Tibial nerve (tissue), 3 donors: ENCODE measurements at regions not wholly inside any gene's neighbourhood (a gene's known extent, or its start where the extent isn't known, plus 50 kb on each side); places are given as distances from the start of the nearest gene placed in this dataset.

Experiments
- POLR2A ChIP-seq, 2 donors: fragments of 450-650 bp; IDR thresholded peaks; one replicate each; pipeline ENCODE4 v1.6.1; 2017; ENCODE audit warnings: antibody characterized with exemption in 2 of 2, mild to moderate bottlenecking in 2 of 2, moderate library complexity in 2 of 2
- TF ChIP-seq, protein P1 (sequence below), 5 experiments: fragments of 200-600 bp in 3 of 5; fragments of 450-650 bp in 2 of 5; sonication (generic) in 3 of 5; IDR thresholded peaks; one replicate each; pipeline ENCODE4 v1.5.1; 2016 to 2019; ENCODE audit warnings: antibody characterized with exemption in 5 of 5, mild to moderate bottlenecking in 3 of 5, moderate library complexity in 2 of 5

DNA sequence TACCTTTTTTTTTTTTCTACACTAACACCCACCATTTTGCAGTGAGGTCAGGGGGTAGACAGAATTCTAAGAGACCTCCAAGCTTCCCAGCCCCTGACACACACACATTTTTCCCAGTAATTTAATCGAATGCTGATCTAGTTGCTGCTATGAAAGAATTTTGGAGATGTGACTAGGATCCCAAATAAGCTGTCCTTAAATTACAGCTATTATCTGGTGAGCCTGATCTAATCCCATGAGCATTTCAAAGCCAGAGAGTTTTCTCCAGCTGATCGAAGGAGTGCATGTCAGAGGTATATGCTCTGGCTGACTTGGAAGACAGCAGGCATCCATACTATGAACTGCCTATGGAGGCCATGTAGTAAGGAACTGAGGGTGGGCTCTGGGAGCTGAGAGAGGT, 503.8 kb upstream of the MARCKS start:
- TF ChIP-seq, protein P1, sequence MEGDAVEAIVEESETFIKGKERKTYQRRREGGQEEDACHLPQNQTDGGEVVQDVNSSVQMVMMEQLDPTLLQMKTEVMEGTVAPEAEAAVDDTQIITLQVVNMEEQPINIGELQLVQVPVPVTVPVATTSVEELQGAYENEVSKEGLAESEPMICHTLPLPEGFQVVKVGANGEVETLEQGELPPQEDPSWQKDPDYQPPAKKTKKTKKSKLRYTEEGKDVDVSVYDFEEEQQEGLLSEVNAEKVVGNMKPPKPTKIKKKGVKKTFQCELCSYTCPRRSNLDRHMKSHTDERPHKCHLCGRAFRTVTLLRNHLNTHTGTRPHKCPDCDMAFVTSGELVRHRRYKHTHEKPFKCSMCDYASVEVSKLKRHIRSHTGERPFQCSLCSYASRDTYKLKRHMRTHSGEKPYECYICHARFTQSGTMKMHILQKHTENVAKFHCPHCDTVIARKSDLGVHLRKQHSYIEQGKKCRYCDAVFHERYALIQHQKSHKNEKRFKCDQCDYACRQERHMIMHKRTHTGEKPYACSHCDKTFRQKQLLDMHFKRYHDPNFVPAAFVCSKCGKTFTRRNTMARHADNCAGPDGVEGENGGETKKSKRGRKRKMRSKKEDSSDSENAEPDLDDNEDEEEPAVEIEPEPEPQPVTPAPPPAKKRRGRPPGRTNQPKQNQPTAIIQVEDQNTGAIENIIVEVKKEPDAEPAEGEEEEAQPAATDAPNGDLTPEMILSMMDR (IDR thresholded peaks at IDR 0.05): no peak
- TF ChIP-seq POLR2A (IDR thresholded peaks at IDR 0.05): no peak
